Stimulated activated CD4-positive, alpha-beta T cell treated with anti-CD3 and anti-CD28 coated beads, Interleukin-4, amount 100 ng/mL, for 1 hour (primary cell): ENCODE measurements at regions not wholly inside any gene's neighbourhood (a gene's known extent, or its start where the extent isn't known, plus 50 kb on each side); places are given as distances from the start of the nearest gene placed in this dataset.
"Not testable (repeated sequence)": the region's sequence is repeated elsewhere in the genome, so short reads cannot be mapped to it uniquely, and the experiment has no call there.

ENCODE experiments used
- DNase-seq: peaks from one replicate; pipeline ENCODE4 v3.0.0-alpha.2; 2020

GRCh38 chr9:38181232-38181631 lies 112.2 kb upstream of the SHB start:
- DNase-seq = no peak

GRCh38 chr9:38180656-38181055 lies 111.6 kb upstream of the SHB start:
- DNase-seq = no peak

GRCh38 chr9:38179965-38180364 lies 110.9 kb upstream of the SHB start:
- no peak for DNase-seq

GRCh38 chr9:38178237-38178636 lies 109.2 kb upstream of the SHB start:
- no peak for DNase-seq

- DNase-seq = no peak
Measured at GRCh38 chr9:38177680-38178079, 108.7 kb upstream of the SHB start.

GRCh38 chr9:38176251-38176650 lies 107.2 kb upstream of the SHB start:
- DNase-seq = no peak

GRCh38 chr9:38175423-38175822 lies 106.4 kb upstream of the SHB start:
- no peak for DNase-seq

GRCh38 chr9:38172586-38172985 lies 103.6 kb upstream of the SHB start:
- DNase-seq = no peak

- DNase-seq = no peak
Measured at GRCh38 chr9:38171926-38172325, 102.9 kb upstream of the SHB start.

GRCh38 chr9:38171538-38171884 lies 102.5 kb upstream of the SHB start:
- DNase-seq = no peak

GRCh38 chr9:38170763-38171537 lies 101.9 kb upstream of the SHB start:
- DNase-seq = not testable (repeated sequence)

GRCh38 chr9:38170155-38170554 lies 101.1 kb upstream of the SHB start:
- not testable (repeated sequence) for DNase-seq

- DNase-seq = no peak
Measured at GRCh38 chr9:38166501-38166900, 97.5 kb upstream of the SHB start.

GRCh38 chr9:38164659-38165221 lies 95.7 kb upstream of the SHB start:
- no peak for DNase-seq

GRCh38 chr9:38163518-38163917 lies 94.5 kb upstream of the SHB start:
- no peak for DNase-seq

- DNase-seq = no peak
Measured at GRCh38 chr9:38162332-38163211, 93.5 kb upstream of the SHB start.

- peak; percentile 61 for DNase-seq
Measured at GRCh38 chr9:38160613-38161215, 91.7 kb upstream of the SHB start.

GRCh38 chr9:38159599-38159998 lies 90.6 kb upstream of the SHB start:
- no peak for DNase-seq

GRCh38 chr9:38158628-38159027 lies 89.6 kb upstream of the SHB start:
- DNase-seq = no peak

GRCh38 chr9:38157711-38158110 lies 88.7 kb upstream of the SHB start:
- DNase-seq = no peak

- DNase-seq = no peak
Measured at GRCh38 chr9:38154501-38155421, 85.7 kb upstream of the SHB start.

GRCh38 chr9:38153910-38154291 lies 84.9 kb upstream of the SHB start:
- no peak for DNase-seq
